Neural cell (in vitro differentiated cells): ENCODE measurements at regions not wholly inside any gene's neighbourhood (a gene's known extent, or its start where the extent isn't known, plus 50 kb on each side); places are given as distances from the start of the nearest gene placed in this dataset.

Source experiments
- CTCF ChIP-seq: fragments of 450-650 bp; IDR thresholded peaks from 2 replicates; pipeline ENCODE4 v1.5.1; 2014; ENCODE audit warnings: antibody characterized with exemption, mild to moderate bottlenecking, moderate library complexity; ENCODE audit not compliant: poor library complexity, severe bottlenecking
- EP300 ChIP-seq: fragments of 450-650 bp; conservative IDR thresholded peaks from 2 replicates; pipeline ENCODE4 v1.6.1; 2014; ENCODE audit warnings: antibody characterized with exemption, mild to moderate bottlenecking, moderate library complexity; ENCODE audit not compliant: poor library complexity, severe bottlenecking
- POLR2AphosphoS5 ChIP-seq: IDR thresholded peaks from 2 replicates; pipeline ENCODE4 v1.6.1; 2012

GRCh38 chrX:125762954-125763353 lies 403.1 kb downstream of the DCAF12L2 start:
- TF ChIP-seq EP300 = no peak
- TF ChIP-seq CTCF = no peak
- no peak for TF ChIP-seq POLR2AphosphoS5
